Adrenal gland (tissue), 9 donors: ENCODE measurements at regions not wholly inside any gene's neighbourhood (a gene's known extent, or its start where the extent isn't known, plus 50 kb on each side); places are given as distances from the start of the nearest gene placed in this dataset.

Source experiments
- DNase-seq, 7 donors: peaks; one replicate each; pipeline ENCODE4 v3.0.0-alpha.2; 2019 to 2020
- H3K27ac ChIP-seq, 5 donors: fragments of 200-600 bp; sonication (generic) in 4 of 5; 1 replicate in 3 of 5; 2 replicates in 2 of 5; pipeline versions ENCODE4 v1.5.1 to v1.8.0; 2016 to 2020; ENCODE audit warnings: mild to moderate bottlenecking in 1 of 5
- H3K27me3 ChIP-seq: fragments of 200-600 bp; 2 replicates; pipeline ENCODE4 v1.8.0; 2021
- H3K36me3 ChIP-seq, 2 donors: fragments of 200-600 bp; replicated peaks in 1 of 2; 1 replicate in 1 of 2; 2 replicates in 1 of 2; pipeline versions ENCODE4 v1.5.1 to v1.8.0; 2018 to 2022
- H3K4me1 ChIP-seq, 2 donors: fragments of 200-600 bp; replicated peaks in 1 of 2; 1 replicate in 1 of 2; 2 replicates in 1 of 2; pipeline versions ENCODE4 v1.5.1 to v1.8.0; 2018 to 2021
- H3K4me3 ChIP-seq, 4 donors: fragments of 200-600 bp; sonication (generic) in 3 of 4; one replicate each; pipeline ENCODE4 v1.5.1; 2016 to 2018
- H3K9me3 ChIP-seq, 3 donors: fragments of 200-600 bp; sonication (generic) in 1 of 3; replicated peaks in 1 of 3; 1 replicate in 2 of 3; 2 replicates in 1 of 3; pipeline versions ENCODE4 v1.5.1 to v1.8.0; 2016 to 2021
- CTCF ChIP-seq, 6 experiments: fragments of 450-650 bp in 4 of 6; fragments of 200-600 bp in 2 of 6; sonication (generic) in 1 of 6; IDR thresholded peaks; 1 replicate in 5 of 6; 2 replicates in 1 of 6; pipeline versions ENCODE4 v1.5.1 to v1.8.0; 2016 to 2021; ENCODE audit warnings: antibody characterized with exemption in 6 of 6, mild to moderate bottlenecking in 2 of 6, moderate library complexity in 1 of 6
- POLR2A ChIP-seq, 2 donors: fragments of 450-650 bp; IDR thresholded peaks; one replicate each; pipeline ENCODE4 v1.6.1; 2017; ENCODE audit warnings: antibody characterized with exemption in 2 of 2, mild to moderate bottlenecking in 2 of 2, moderate library complexity in 1 of 2
- WGBS, 4 donors: extraction: QIAGEN DNeasy Blood & Tissue Kit in 2 of 4; methylation state at CpG; one replicate each; pipeline versions ENCODE4 v1.1.5 to v1.1.7; 2013 to 2017; 5-methylcytosine and 5-hydroxymethylcytosine counted together
- intact Hi-C, 2 donors: fragments of 100-400 bp; cut with DNase I; formaldehyde crosslinking; loops; one replicate each; pipeline versions ENCODE4 v1.14.1 to v1.15.0; 2022 to 2023
- donor health status: healthy with polysubstance abuse.
- donor health status: Bipolar disorder and iron deficiency.
- donor health status: DM: yes; HTN: yes; CAD: no.
- donor health status: DM: no; HTN: no; CAD: no.
- donor health status: DM: no; HTN: no; CAD: no.

GRCh38 chr4:128564081-128564630, 245.3 kb upstream of the JADE1 start:
- Histone ChIP-seq H3K4me1 (peaks cover 5% of the 10 kb centered on the region in 2 donors), H3K27ac (no peak overlapping the region), H3K36me3 (no peaks in the 10 kb centered on the region), H3K27me3 (no peaks in the 10 kb centered on the region), H3K9me3 (no peaks in the 10 kb centered on the region), H3K4me3 (no peak overlapping the region)
- 89 to 98% (median 91%) methylated on average over 2 of the region's 2 CpGs for WGBS, 4 donors
- DNase-seq, result no peak
- TF ChIP-seq CTCF (IDR thresholded peaks at IDR 0.05) (no peak), POLR2A (IDR thresholded peaks at IDR 0.05) (no peak)
- intact Hi-C loops, result loop anchor here in 1 of 2 donors (2.0 kb wide), 1 partner anchor 299 kb away; no protein-coding TSS in a partner anchor

DNA sequence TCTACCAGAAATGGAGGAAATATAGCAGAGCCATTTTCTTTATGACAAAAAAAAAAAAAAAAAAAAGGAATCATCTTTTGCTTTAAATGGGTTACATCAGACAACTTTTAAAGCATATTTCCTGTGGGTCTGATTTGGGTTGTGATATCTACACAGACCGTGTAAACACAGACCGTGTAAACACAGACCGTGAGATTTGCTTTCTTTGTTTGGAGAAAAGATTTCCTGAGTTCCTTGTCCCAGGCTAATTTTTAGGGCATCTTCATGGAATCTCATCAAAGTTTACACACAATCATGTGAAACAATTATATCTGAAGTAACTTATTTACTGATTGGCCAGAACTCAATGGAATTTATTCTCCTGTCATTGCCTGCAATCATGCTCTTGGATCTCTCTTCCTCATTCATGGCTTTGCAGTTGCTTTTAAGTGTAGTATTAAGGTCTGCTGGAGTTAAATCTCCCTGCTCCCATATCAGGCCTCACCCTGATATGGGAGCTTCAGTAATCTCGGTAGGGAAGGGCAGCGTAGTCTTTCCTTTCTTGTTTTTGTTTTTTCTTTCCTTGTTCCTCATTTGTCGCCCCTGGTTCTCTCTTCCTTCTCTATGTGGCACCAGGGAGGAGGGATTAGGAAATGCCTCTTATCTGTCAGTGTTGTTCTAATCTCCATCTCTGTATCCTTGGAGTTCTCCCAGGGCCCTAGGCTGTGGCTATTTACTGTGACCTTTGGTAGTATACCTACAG, 248.6 kb upstream of the JADE1 start:
- intact Hi-C loops, result no loop called here
- Histone ChIP-seq H3K4me1 (no peaks in the 10 kb centered on the region), H3K27me3 (no peaks in the 10 kb centered on the region), H3K9me3 (no peaks in the 10 kb centered on the region), H3K27ac (no peak overlapping the region), H3K4me3 (no peak overlapping the region), H3K36me3 (no peaks in the 10 kb centered on the region)
- no peak for DNase-seq
- TF ChIP-seq POLR2A (IDR thresholded peaks at IDR 0.05) (no peak), CTCF (IDR thresholded peaks at IDR 0.05) (no peak)
- WGBS, 4 donors, result 53 to 71% (median 56%) methylated on average over 6 of the region's 6 CpGs

DNA sequence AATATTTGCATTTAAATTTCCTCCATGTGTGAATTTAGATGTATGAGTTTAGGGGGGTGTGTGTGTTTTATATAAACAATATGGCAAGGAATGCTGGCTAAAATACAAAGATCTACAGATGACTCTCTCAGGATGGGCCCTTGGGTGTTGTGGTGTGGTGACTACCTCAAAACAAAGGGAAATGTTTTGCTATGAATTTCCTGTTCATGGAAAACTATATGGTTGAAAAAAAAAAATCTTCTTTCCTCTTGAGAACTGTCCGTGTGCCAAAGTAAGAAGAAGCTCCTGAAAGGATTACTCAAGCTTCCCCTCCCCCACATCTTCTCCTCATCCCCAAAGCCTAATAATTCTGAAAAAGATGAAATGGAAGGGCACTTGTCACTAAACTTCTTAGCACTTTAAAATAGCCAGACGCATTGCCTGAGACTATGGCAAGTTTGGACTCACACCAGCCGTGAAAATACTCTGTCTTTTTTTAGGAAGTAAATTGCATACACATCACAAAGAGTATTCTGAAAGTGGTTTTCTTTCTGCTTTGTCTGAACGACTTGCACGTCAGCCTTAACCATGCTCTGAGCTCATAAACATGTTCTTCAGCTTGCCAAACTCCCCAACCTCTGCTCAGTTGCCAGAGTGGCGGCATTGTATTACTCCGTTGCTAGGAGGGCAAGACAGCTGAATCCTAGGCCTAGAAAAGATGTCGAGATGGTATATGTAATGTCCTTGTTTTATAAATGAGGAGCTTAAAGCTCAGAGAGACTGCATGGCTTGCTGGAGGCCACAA, 250.4 kb upstream of the JADE1 start:
- WGBS, 4 donors, result 74 to 80% (median 76%) methylated on average over 8 of the region's 8 CpGs
- no peaks in the 10 kb centered on the region for H3K27me3 ChIP-seq
- H3K4me3 ChIP-seq, result no peak overlapping the region
- H3K36me3 ChIP-seq, result no peaks in the 10 kb centered on the region
- no peak for TF ChIP-seq POLR2A (IDR thresholded peaks at IDR 0.05)
- no peak for TF ChIP-seq CTCF (IDR thresholded peaks at IDR 0.05)
- no peak for DNase-seq
- intact Hi-C loops, result loop anchor here (5.0 to 10.0 kb wide), 2 partner anchors 102 to 104 kb away; no protein-coding TSS in a partner anchor
- H3K9me3 ChIP-seq, result no peaks in the 10 kb centered on the region
- H3K4me1 ChIP-seq, result peaks cover 2% of the 10 kb centered on the region in 2 donors
- peak overlapping the region in 2 of 5 donors; percentile 6 to 67 for H3K27ac ChIP-seq

GRCh38 chr4:128556756-128557155, 252.7 kb upstream of the JADE1 start:
- Histone ChIP-seq H3K4me1 (peaks cover 8 to 9% of the 10 kb centered on the region in 2 donors), H3K27me3 (no peaks in the 10 kb centered on the region), H3K27ac (no peak overlapping the region), H3K9me3 (no peaks in the 10 kb centered on the region), H3K36me3 (no peaks in the 10 kb centered on the region), H3K4me3 (no peak overlapping the region)
- no peak for DNase-seq
- WGBS, 4 donors, result 91 to 95% (median 93%) methylated on average over 3 of the region's 3 CpGs
- TF ChIP-seq POLR2A (IDR thresholded peaks at IDR 0.05) (no peak), CTCF (IDR thresholded peaks at IDR 0.05) (no peak)
- intact Hi-C loops, result loop anchor here (5.0 to 10.0 kb wide), 2 partner anchors 99 to 102 kb away; no protein-coding TSS in a partner anchor
